ENCODE measurements at regions not wholly inside any gene's neighbourhood (a gene's known extent, or its start where the extent isn't known, plus 50 kb on each side); places are given as distances from the start of the nearest gene placed in this dataset.

- DNase-seq (ENCODE audit: low read depth in 1 of 2, low spot score in 1 of 2) = peak in 1 of 2 donors; percentile 3
- Histone ChIP-seq H3K36me3 (no peaks in the 10 kb centered on the region), H3K4me3 (no peak overlapping the region), H3K4me1 (ENCODE audit: low read depth) (no peaks in the 10 kb centered on the region), H3K9me3 (ENCODE audit: low read depth) (no peaks in the 10 kb centered on the region), H3K27ac (no peak overlapping the region), H3K27me3 (no peaks in the 10 kb centered on the region)
- TF ChIP-seq CTCF (IDR thresholded peaks at IDR 0.05; ENCODE audit: low read depth, low read length) = no peak
Measured at GRCh38 chr9:90300611-90301276, 341.9 kb downstream of the DIRAS2 start.

GRCh38 chr9:90301277-90301653, 341.4 kb downstream of the DIRAS2 start:
- no peak for TF ChIP-seq CTCF (IDR thresholded peaks at IDR 0.05; ENCODE audit: low read depth, low read length)
- peak in 1 of 2 donors; percentile 85 for DNase-seq (ENCODE audit: low read depth in 1 of 2, low spot score in 1 of 2)
- Histone ChIP-seq H3K27me3 (no peaks in the 10 kb centered on the region), H3K4me3 (no peak overlapping the region), H3K9me3 (ENCODE audit: low read depth) (no peaks in the 10 kb centered on the region), H3K27ac (no peak overlapping the region), H3K4me1 (ENCODE audit: low read depth) (no peaks in the 10 kb centered on the region), H3K36me3 (no peaks in the 10 kb centered on the region)

- Histone ChIP-seq H3K27me3 (no peaks in the 10 kb centered on the region), H3K9me3 (ENCODE audit: low read depth) (no peaks in the 10 kb centered on the region), H3K4me1 (ENCODE audit: low read depth) (peaks cover 11% of the 10 kb centered on the region), H3K4me3 (no peak overlapping the region), H3K36me3 (no peaks in the 10 kb centered on the region), H3K27ac (no peak overlapping the region)
- no peak for DNase-seq (ENCODE audit: low read depth in 1 of 2, low spot score in 1 of 2)
- no peak for TF ChIP-seq CTCF (IDR thresholded peaks at IDR 0.05; ENCODE audit: low read depth, low read length)
Measured at GRCh38 chr9:90303655-90304054, 339.0 kb downstream of the DIRAS2 start.

- no peak overlapping the region for H3K27ac ChIP-seq
- H3K9me3 ChIP-seq (ENCODE audit: low read depth) = no peaks in the 10 kb centered on the region
- H3K36me3 ChIP-seq = no peaks in the 10 kb centered on the region
- H3K4me3 ChIP-seq = no peak overlapping the region
- peaks cover 11% of the 10 kb centered on the region for H3K4me1 ChIP-seq (ENCODE audit: low read depth)
- no peak for TF ChIP-seq CTCF (IDR thresholded peaks at IDR 0.05; ENCODE audit: low read depth, low read length)
- no peaks in the 10 kb centered on the region for H3K27me3 ChIP-seq
- no peak for DNase-seq (ENCODE audit: low read depth in 1 of 2, low spot score in 1 of 2)
Measured at GRCh38 chr9:90306158-90306557, 336.5 kb downstream of the DIRAS2 start.

- Histone ChIP-seq H3K27ac (peak overlapping the region; percentile 60), H3K27me3 (no peaks in the 10 kb centered on the region), H3K4me1 (ENCODE audit: low read depth) (peaks cover 11% of the 10 kb centered on the region), H3K36me3 (no peaks in the 10 kb centered on the region), H3K4me3 (no peak overlapping the region), H3K9me3 (ENCODE audit: low read depth) (no peaks in the 10 kb centered on the region)
- DNase-seq (ENCODE audit: low read depth in 1 of 2, low spot score in 1 of 2) = peak; percentile 25 to 77
- TF ChIP-seq CTCF (IDR thresholded peaks at IDR 0.05; ENCODE audit: low read depth, low read length) = no peak
Measured at GRCh38 chr9:90307167-90307833, 335.3 kb downstream of the DIRAS2 start.

Measured in cardiac muscle cell (in vitro differentiated cells and primary cell).